ENCODE measurements at regions not wholly inside any gene's neighbourhood (a gene's known extent, or its start where the extent isn't known, plus 50 kb on each side); places are given as distances from the start of the nearest gene placed in this dataset.

DNA sequence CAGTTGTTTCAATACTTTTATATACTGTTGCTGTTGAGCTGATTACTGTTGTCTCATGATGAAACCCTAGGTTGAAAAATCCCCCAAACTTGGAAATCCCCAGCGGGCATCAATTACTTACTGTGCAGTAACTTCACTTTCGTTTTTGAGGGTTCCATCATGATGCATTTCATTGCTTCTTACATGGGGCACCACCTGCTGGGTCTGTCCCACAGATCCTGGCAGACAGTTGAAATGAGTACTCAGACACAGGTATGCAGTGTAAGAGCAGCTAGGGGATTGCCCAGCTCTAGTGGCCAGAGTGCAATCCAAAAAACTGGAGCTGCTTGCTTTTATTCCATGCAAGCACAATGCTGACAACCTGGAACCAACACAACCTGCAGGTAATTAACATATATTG, 132.5 kb upstream of the ZNF91 start:
- no peak for FAIRE-seq
- TF ChIP-seq EZH2 (IDR thresholded peaks at IDR 0.05; ENCODE audit: insufficient read depth, low read length): no peak
- TF ChIP-seq CTCF (IDR thresholded peaks at IDR 0.05; ENCODE audit: insufficient read depth, low read depth, low read length): no peak

GRCh38 chr19:23526302-23526701, 131.0 kb upstream of the ZNF91 start:
- FAIRE-seq: no peak
- H4K20me1 ChIP-seq (ENCODE audit: insufficient read depth, low read length): no peaks in the 10 kb centered on the region
- Mint-ChIP-seq H3K27me3 (ENCODE audit: low read depth, unreplicated experiment) (no peaks in the 10 kb centered on the region), H3K9me3 (ENCODE audit: unreplicated experiment) (peaks cover 13% of the 10 kb centered on the region), H3K4me3 (ENCODE audit: unreplicated experiment) (no peak overlapping the region), H3K36me3 (ENCODE audit: low read depth, unreplicated experiment) (no peaks in the 10 kb centered on the region), H3K27ac (ENCODE audit: unreplicated experiment) (no peak overlapping the region), H3K4me1 (ENCODE audit: low read depth, unreplicated experiment) (peaks cover 1% of the 10 kb centered on the region)
- no peak overlapping the region for H3K4me2 ChIP-seq (ENCODE audit: low read length)
- no peaks in the 10 kb centered on the region for H3K27me3 ChIP-seq (ENCODE audit: insufficient read depth, low read length)
- H3K36me3 ChIP-seq (ENCODE audit: insufficient read depth, low read length): no peaks in the 10 kb centered on the region
- H3K4me1 ChIP-seq (ENCODE audit: insufficient read depth, low read length): no peaks in the 10 kb centered on the region
- H3K4me3 ChIP-seq (ENCODE audit: insufficient read depth, low read depth, low read length): no peak overlapping the region
- H3K27ac ChIP-seq (ENCODE audit: low read depth, low read length): no peak overlapping the region
- DNase-seq (ENCODE audit: low read depth): no peak
- H3K79me2 ChIP-seq (ENCODE audit: insufficient read depth, low read length): no peaks in the 10 kb centered on the region
- no peak overlapping the region for H3K9ac ChIP-seq (ENCODE audit: low read length)
- peaks cover 7% of the 10 kb centered on the region for H3K9me3 ChIP-seq (ENCODE audit: insufficient read depth, low read depth, low read length)
- TF ChIP-seq EZH2 (IDR thresholded peaks at IDR 0.05; ENCODE audit: insufficient read depth, low read length) (no peak), CTCF (IDR thresholded peaks at IDR 0.05; ENCODE audit: insufficient read depth, low read depth, low read length) (no peak)
- H2AFZ ChIP-seq (ENCODE audit: low read depth, low read length): no peak overlapping the region

More for the DNA sequence above, 132.5 kb upstream of the ZNF91 start:
- Histone ChIP-seq H3K4me1 (ENCODE audit: insufficient read depth, low read length) (no peaks in the 10 kb centered on the region), H3K36me3 (ENCODE audit: insufficient read depth, low read length) (no peaks in the 10 kb centered on the region), H3K4me2 (ENCODE audit: low read length) (no peak overlapping the region), H3K27ac (ENCODE audit: low read depth, low read length) (no peak overlapping the region), H2AFZ (ENCODE audit: low read depth, low read length) (no peak overlapping the region), H3K27me3 (ENCODE audit: insufficient read depth, low read length) (no peaks in the 10 kb centered on the region), H3K4me3 (ENCODE audit: insufficient read depth, low read depth, low read length) (no peak overlapping the region), H4K20me1 (ENCODE audit: insufficient read depth, low read length) (no peaks in the 10 kb centered on the region), H3K9me3 (ENCODE audit: insufficient read depth, low read depth, low read length) (peaks cover 16% of the 10 kb centered on the region), H3K9ac (ENCODE audit: low read length) (no peak overlapping the region), H3K79me2 (ENCODE audit: insufficient read depth, low read length) (no peaks in the 10 kb centered on the region)
- Mint-ChIP-seq H3K4me1 (ENCODE audit: low read depth, unreplicated experiment) (peaks cover 1% of the 10 kb centered on the region), H3K27ac (ENCODE audit: unreplicated experiment) (no peak overlapping the region), H3K27me3 (ENCODE audit: low read depth, unreplicated experiment) (no peaks in the 10 kb centered on the region), H3K4me3 (ENCODE audit: unreplicated experiment) (no peak overlapping the region), H3K36me3 (ENCODE audit: low read depth, unreplicated experiment) (no peaks in the 10 kb centered on the region), H3K9me3 (ENCODE audit: unreplicated experiment) (peaks cover 18% of the 10 kb centered on the region)
- no peak for DNase-seq (ENCODE audit: low read depth)

DNA sequence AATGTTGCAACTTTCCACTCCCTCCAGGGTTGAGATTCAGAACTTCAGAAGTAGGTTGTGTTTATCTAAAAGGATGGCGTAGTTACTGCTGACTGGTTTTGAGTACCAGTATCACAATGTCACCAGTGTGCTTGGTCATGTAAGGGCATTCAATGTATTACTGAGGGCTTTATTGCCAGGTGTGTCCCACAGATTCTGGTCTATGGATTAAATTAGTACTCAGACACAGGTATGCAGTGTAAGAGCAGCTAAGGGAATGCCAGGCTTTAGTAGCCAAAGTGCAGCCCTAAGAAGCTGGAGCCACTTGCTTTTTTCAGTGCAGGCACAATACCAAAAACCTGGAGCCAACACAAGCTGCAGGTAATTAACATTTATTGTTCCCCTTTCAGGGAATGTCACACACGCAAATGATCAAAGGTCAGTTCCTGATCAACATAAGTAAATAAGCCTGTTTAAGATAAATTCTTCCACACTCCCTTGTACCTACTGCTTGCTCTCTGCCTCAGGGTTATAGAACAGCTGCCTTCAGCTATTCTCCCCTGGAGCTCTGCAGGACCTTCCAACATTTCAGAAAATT, 130.1 kb upstream of the ZNF91 start:
- no peak overlapping the region for H3K9ac ChIP-seq (ENCODE audit: low read length)
- peaks cover 17% of the 10 kb centered on the region for H3K9me3 Mint-ChIP-seq (ENCODE audit: unreplicated experiment)
- H3K27me3 Mint-ChIP-seq (ENCODE audit: low read depth, unreplicated experiment): no peaks in the 10 kb centered on the region
- peaks cover 10% of the 10 kb centered on the region for H3K9me3 ChIP-seq (ENCODE audit: insufficient read depth, low read depth, low read length)
- FAIRE-seq (no peak), DNase-seq (ENCODE audit: low read depth) (no peak)
- TF ChIP-seq CTCF (IDR thresholded peaks at IDR 0.05; ENCODE audit: insufficient read depth, low read depth, low read length): no peak
- TF ChIP-seq EZH2 (IDR thresholded peaks at IDR 0.05; ENCODE audit: insufficient read depth, low read length): no peak
- H3K36me3 Mint-ChIP-seq (ENCODE audit: low read depth, unreplicated experiment): no peaks in the 10 kb centered on the region
- no peaks in the 10 kb centered on the region for H4K20me1 ChIP-seq (ENCODE audit: insufficient read depth, low read length)
- no peaks in the 10 kb centered on the region for H3K27me3 ChIP-seq (ENCODE audit: insufficient read depth, low read length)
- H3K27ac ChIP-seq (ENCODE audit: low read depth, low read length): no peak overlapping the region
- no peak overlapping the region for H3K4me3 ChIP-seq (ENCODE audit: insufficient read depth, low read depth, low read length)
- H3K27ac Mint-ChIP-seq (ENCODE audit: unreplicated experiment): no peak overlapping the region
- H3K4me3 Mint-ChIP-seq (ENCODE audit: unreplicated experiment): no peak overlapping the region
- H2AFZ ChIP-seq (ENCODE audit: low read depth, low read length): no peak overlapping the region
- peaks cover 1% of the 10 kb centered on the region for H3K4me1 Mint-ChIP-seq (ENCODE audit: low read depth, unreplicated experiment)
- no peaks in the 10 kb centered on the region for H3K4me1 ChIP-seq (ENCODE audit: insufficient read depth, low read length)
- no peak overlapping the region for H3K4me2 ChIP-seq (ENCODE audit: low read length)
- H3K36me3 ChIP-seq (ENCODE audit: insufficient read depth, low read length): no peaks in the 10 kb centered on the region
- no peaks in the 10 kb centered on the region for H3K79me2 ChIP-seq (ENCODE audit: insufficient read depth, low read length)

Data from astrocyte (in vitro differentiated cells and primary cell).